Omental fat pad (tissue), 3 donors: ENCODE measurements at regions not wholly inside any gene's neighbourhood (a gene's known extent, or its start where the extent isn't known, plus 50 kb on each side); places are given as distances from the start of the nearest gene placed in this dataset.

Source experiments
- ATAC-seq: fragments of 150-250 bp; one replicate; pipeline ENCODE4 v1.9.1; 2016; ENCODE audit warnings: mild to moderate bottlenecking, moderate library complexity; ENCODE audit not compliant: low FRiP score
- DNase-seq: peaks from one replicate; pipeline ENCODE4 v3.0.0-alpha.2; 2019; ENCODE audit warnings: low spot score
- CTCF ChIP-seq, 3 donors: fragments of 450-650 bp; IDR thresholded peaks; one replicate each; pipeline ENCODE4 v1.5.1; 2016 to 2017; ENCODE audit warnings: antibody characterized with exemption in 3 of 3, mild to moderate bottlenecking in 3 of 3, moderate library complexity in 2 of 3

GRCh38 chr2:129277585-129277981, 701.9 kb upstream of the RAB6C start:
- no peak for ATAC-seq
- no peak for TF ChIP-seq CTCF (IDR thresholded peaks at IDR 0.05)

GRCh38 chr2:129281791-129282530, 697.5 kb upstream of the RAB6C start:
- ATAC-seq (no peak), DNase-seq (no peak)
- TF ChIP-seq CTCF (IDR thresholded peaks at IDR 0.05): no peak

More at GRCh38 chr2:129277585-129277981, 701.9 kb upstream of the RAB6C start:
- no peak for DNase-seq

GRCh38 chr2:129285012-129285411, 694.5 kb upstream of the RAB6C start:
- ATAC-seq: no peak
- no peak for TF ChIP-seq CTCF (IDR thresholded peaks at IDR 0.05)
- DNase-seq: no peak

- no peak for TF ChIP-seq CTCF (IDR thresholded peaks at IDR 0.05)
- DNase-seq (no peak), ATAC-seq (no peak)
Observed at GRCh38 chr2:129293326-129293725, 686.1 kb upstream of the RAB6C start.

GRCh38 chr2:129296396-129296795, 683.1 kb upstream of the RAB6C start:
- DNase-seq (no peak), ATAC-seq (no peak)

GRCh38 chr2:129296806-129297205, 682.7 kb upstream of the RAB6C start:
- TF ChIP-seq CTCF (IDR thresholded peaks at IDR 0.05): no peak
- ATAC-seq (peak; percentile 48), DNase-seq (no peak)

More at GRCh38 chr2:129296396-129296795, 683.1 kb upstream of the RAB6C start:
- TF ChIP-seq CTCF (IDR thresholded peaks at IDR 0.05): no peak

GRCh38 chr2:129297430-129297829, 682.0 kb upstream of the RAB6C start:
- DNase-seq (no peak), ATAC-seq (no peak)
- no peak for TF ChIP-seq CTCF (IDR thresholded peaks at IDR 0.05)
